SK-N-SH (cell line): ENCODE measurements at regions not wholly inside any gene's neighbourhood (a gene's known extent, or its start where the extent isn't known, plus 50 kb on each side); places are given as distances from the start of the nearest gene placed in this dataset.

Experiments
- CHD2 ChIP-seq: fragments of 150-350 bp; IDR thresholded peaks from 2 replicates; pipeline ENCODE4 v1.6.1; 2018; ENCODE audit warnings: low read length; ENCODE audit not compliant: partially characterized antibody
- CTCF ChIP-seq: fragments of 200-600 bp; sonication (generic); IDR thresholded peaks from 2 replicates; pipeline ENCODE4 v1.6.1; 2017; ENCODE audit warnings: antibody characterized with exemption, mild to moderate bottlenecking, moderate library complexity
- EP300 ChIP-seq, 2 experiments: IDR thresholded peaks; 2 replicates each; pipeline versions ENCODE4 v1.4.0 to v1.6.1; 2012; ENCODE audit warnings: borderline replicate concordance in 1 of 2, low read depth in 1 of 2, low read length in 1 of 2
- FOSL2 ChIP-seq: IDR thresholded peaks from 2 replicates; pipeline ENCODE4 v1.4.0; 2012; ENCODE audit warnings: low read depth, mild to moderate bottlenecking, moderate library complexity, borderline replicate concordance
- FOXM1 ChIP-seq: IDR thresholded peaks from 2 replicates; pipeline ENCODE4 v1.4.0; 2012; ENCODE audit warnings: low read depth, mild to moderate bottlenecking
- GABPA ChIP-seq: IDR thresholded peaks from 2 replicates; pipeline ENCODE4 v1.4.0; 2012; ENCODE audit warnings: low read depth, mild to moderate bottlenecking
- GATA2 ChIP-seq: sonication (generic); formaldehyde crosslinking; IDR thresholded peaks from 2 replicates; pipeline ENCODE4 v1.5.0; 2020; ENCODE audit warnings: mild to moderate bottlenecking, missing genetic modification reagents
- MAX ChIP-seq: IDR thresholded peaks from 2 replicates; pipeline ENCODE4 v1.4.0; 2012; ENCODE audit warnings: low read depth
- NFIC ChIP-seq: IDR thresholded peaks from 2 replicates; pipeline ENCODE4 v1.4.0; 2012; ENCODE audit warnings: borderline replicate concordance
- NRF1 ChIP-seq: IDR thresholded peaks from 2 replicates; pipeline ENCODE4 v1.6.1; 2012; ENCODE audit warnings: low read depth, mild to moderate bottlenecking, low read length
- POLR2AphosphoS5 ChIP-seq: IDR thresholded peaks from 2 replicates; pipeline ENCODE4 v1.6.1; 2012; ENCODE audit warnings: low read depth, low read length
- RAD21 ChIP-seq: IDR thresholded peaks from 2 replicates; pipeline ENCODE4 v1.6.1; 2012; ENCODE audit warnings: mild to moderate bottlenecking, low read length
- REST ChIP-seq: IDR thresholded peaks from 2 replicates; pipeline ENCODE4 v1.6.1; 2012; ENCODE audit warnings: mild to moderate bottlenecking, low read depth, low read length, moderate library complexity
- SMC3 ChIP-seq: IDR thresholded peaks from 2 replicates; pipeline ENCODE4 v1.6.1; 2012; ENCODE audit warnings: low read depth, low read length, improper control_type of control experiment
- USF2 ChIP-seq: fragments of 150-350 bp; IDR thresholded peaks from 2 replicates; pipeline ENCODE4 v1.6.1; 2017; ENCODE audit warnings: antibody characterized with exemption, low read length, low read depth, borderline replicate concordance
- YY1 ChIP-seq: IDR thresholded peaks from 2 replicates; pipeline ENCODE4 v1.4.0; 2012; ENCODE audit warnings: low read depth, mild to moderate bottlenecking

GRCh38 chr4:41358647-41359421, 102.1 kb downstream of the UCHL1 start (continued):
- TF ChIP-seq FOXM1 = no peak
- peak; percentile 78 for TF ChIP-seq CHD2
- peak in 1 of 2 experiments; percentile 85; a peak in 2 of 4 replicates for TF ChIP-seq EP300 (IDR thresholded peaks at IDR 0.05; ENCODE audit: borderline replicate concordance in 1 of 2, low read depth in 1 of 2, low read length in 1 of 2)
- TF ChIP-seq NFIC = no peak
- 0 out of 2 replicates have a peak, but pooled peaks have one; percentile 7 for TF ChIP-seq SMC3
- TF ChIP-seq GATA2 (CRISPR knock-in tag) = peak; percentile 60; the same call in 1 of the 2 replicates
- TF ChIP-seq REST = no peak
- TF ChIP-seq CTCF = peak; percentile 18; the same call in 1 of the 2 replicates
- TF ChIP-seq FOSL2 = no peak
- TF ChIP-seq NRF1 = no peak
- TF ChIP-seq YY1 = no peak
- TF ChIP-seq RAD21 = peak; percentile 38; the same call in 1 of the 2 replicates
- no peak for TF ChIP-seq GABPA
- TF ChIP-seq MAX = no peak
- no peak for TF ChIP-seq POLR2AphosphoS5
- TF ChIP-seq USF2 = no peak
